GM19351 (cell line): ENCODE measurements at regions not wholly inside any gene's neighbourhood (a gene's known extent, or its start where the extent isn't known, plus 50 kb on each side); places are given as distances from the start of the nearest gene placed in this dataset.
"Not testable (repeated sequence)": the region's sequence is repeated elsewhere in the genome, so short reads cannot be mapped to it uniquely, and the experiment has no call there.

ENCODE experiments used
- ATAC-seq: cut with Tn5 transposase; IDR thresholded peaks from one replicate; pipeline ENCODE4 v1.9.1; 2021; ENCODE audit warnings: mild to moderate bottlenecking, moderate library complexity; ENCODE audit not compliant: unreplicated experiment

DNA sequence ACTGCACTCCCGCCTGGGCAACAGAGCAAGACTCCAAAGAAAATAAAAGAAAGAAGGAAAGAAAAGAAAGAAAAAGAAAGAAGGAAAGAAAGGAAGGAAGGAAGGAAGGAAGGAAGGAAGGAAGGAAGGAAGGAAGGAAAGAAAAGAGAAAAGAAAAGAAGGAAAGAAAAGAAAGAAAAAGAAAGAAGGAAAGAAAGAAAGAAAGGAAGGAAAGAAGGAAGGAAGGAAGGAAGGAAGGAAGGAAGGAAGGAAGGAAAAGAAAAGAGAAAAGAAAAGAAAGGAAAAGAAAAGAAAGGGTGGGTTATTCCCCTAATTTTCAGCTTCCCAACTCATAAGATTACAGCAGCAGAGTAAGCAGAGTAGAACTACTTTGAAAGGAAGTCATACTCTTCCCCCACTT is 64.4 kb downstream of the TMEM200C start:
- ATAC-seq: not testable (repeated sequence)

DNA sequence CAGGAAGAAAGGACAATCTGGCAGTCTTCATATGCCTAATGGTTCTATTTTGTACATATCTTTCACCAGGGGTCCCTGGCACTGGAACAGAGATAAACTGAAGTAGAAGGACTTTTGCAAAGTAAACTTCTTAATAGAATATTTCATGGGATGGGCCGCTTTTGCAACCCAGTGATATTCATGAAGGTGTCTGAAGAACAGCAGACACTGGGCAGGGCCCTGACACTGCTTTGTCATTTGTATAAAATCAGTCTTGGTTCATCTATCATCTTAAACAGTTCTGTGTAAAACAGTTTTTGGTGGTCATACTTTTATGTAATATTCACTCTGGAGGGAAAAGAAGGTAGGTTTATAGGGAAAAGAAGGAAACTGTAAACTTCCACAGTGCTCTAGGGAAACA is 66.4 kb downstream of the TMEM200C start:
- ATAC-seq: no peak

DNA sequence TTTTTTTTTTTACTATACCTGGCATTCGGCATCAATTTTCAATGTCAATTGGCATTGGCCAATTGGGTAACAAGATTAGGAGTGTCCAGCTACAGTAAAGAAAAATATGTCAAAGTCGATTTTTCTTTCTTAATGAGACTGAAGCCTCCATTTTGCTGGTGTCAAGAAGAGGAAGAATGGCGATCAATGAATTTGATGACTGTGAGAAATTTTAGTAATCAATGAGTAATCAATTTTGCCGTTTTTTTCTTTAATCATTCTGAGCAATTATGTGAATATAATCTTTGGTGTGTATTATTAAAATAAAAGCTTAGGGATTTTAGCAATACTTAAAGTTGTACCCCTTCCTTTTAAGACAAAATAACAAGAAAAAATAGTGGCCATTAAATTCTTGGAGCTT is 69.7 kb downstream of the TMEM200C start:
- ATAC-seq: no peak

DNA sequence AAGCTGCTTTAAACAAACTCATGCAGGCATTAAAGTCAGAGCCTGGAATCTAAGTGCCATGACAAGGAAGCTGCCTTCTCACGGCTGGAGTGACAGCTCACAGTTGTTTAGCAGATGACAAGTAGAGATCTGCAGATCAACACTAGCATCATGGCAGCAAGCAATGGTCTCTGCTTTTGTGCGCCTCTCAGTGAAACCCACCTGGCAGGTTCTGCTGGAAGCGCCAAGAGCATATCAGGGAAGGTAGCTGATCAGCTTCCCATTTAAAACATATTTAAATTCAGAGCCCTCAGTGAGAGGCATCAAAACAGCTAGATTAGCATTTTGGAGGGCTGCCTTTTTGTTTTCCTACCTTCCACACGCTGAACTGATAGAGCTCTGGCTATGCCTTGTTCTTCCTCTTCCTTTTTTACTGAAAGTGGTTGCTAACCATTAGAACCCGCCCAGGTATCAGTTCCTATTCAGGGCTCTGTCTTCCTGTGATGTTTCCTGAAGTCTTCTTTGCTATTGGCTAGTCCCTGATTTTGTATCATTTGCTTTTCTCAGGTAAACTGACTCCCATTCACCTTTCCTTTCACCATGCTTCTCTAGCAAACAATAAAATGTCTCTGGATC is 70.8 kb downstream of the TMEM200C start:
- ATAC-seq: no peak

DNA sequence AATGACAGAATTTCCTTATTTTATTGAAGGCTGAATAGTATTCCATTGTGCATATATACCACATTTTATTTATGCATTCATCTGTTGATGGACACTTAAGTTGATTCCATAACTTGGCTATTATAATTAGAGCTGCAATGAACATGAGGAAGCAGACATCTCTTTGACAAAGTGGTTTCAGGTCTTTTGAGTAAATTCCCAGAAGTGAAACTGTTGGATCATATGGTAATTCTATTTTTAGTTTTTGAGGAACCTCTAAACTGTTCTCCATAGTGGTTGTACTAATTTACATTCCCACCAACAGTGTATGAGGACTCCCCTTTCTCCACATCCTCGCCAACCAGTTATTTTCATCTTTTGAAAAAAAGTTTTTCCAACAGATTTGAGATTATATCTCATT is 77.5 kb downstream of the TMEM200C start:
- ATAC-seq: no peak

DNA sequence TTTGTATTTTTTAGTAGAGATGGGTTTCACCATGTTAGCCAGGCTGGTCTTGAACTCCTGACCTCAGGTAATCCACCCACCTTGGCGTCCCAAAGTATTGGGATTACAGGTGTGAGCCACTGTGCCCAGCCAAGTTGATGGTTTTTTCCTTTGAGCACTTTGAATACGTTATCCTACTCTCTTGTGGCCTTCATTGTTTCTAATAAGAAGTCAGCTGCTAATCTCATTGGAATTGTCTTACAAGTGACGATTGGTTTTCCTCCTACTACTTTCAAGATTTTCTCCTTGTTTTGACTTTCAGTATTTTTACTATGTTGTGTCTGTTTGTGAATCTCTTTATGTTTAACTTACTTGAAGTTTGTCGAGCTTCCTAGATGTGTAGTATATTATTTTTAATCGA is 88.5 kb downstream of the TMEM200C start:
- no peak for ATAC-seq

DNA sequence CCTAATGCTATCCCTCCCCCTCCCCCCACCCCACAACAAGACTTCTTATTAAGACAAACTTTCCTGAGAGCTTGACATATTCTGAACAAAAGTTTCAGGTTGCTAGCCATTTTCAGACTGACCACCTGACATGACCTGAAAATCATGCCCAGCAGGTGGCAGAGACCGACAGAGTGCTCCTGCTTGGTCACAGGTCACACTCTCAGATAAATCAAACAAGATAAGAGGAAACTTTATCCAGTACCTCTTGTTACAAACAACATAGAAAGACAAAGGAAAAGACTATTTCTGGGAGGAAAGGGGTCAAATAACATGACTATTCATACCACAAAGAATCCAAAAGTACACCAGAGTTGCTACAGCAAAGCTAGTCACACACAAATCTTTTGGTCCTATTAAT is 107.4 kb downstream of the TMEM200C start:
- no peak for ATAC-seq

DNA sequence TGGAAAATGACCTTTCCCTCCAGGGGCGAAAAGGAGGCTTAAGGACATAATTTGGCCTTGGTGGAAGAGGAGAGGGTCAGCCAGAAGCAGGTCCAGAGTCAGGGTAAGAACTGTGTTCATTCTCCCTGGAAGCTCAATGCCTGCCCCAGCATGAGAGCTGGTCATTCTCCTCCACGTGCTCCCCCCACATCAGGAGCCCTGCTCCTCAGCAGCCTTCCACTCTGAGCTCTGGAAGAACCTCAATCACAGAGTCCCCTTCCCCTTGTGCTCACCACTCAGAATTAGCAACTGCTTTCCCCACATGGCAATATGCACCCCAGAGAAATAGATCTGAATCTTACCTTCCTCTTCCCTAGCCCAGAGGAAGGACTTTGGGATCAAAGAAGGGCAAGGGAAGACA is 115.4 kb downstream of the TMEM200C start:
- ATAC-seq: no peak

DNA sequence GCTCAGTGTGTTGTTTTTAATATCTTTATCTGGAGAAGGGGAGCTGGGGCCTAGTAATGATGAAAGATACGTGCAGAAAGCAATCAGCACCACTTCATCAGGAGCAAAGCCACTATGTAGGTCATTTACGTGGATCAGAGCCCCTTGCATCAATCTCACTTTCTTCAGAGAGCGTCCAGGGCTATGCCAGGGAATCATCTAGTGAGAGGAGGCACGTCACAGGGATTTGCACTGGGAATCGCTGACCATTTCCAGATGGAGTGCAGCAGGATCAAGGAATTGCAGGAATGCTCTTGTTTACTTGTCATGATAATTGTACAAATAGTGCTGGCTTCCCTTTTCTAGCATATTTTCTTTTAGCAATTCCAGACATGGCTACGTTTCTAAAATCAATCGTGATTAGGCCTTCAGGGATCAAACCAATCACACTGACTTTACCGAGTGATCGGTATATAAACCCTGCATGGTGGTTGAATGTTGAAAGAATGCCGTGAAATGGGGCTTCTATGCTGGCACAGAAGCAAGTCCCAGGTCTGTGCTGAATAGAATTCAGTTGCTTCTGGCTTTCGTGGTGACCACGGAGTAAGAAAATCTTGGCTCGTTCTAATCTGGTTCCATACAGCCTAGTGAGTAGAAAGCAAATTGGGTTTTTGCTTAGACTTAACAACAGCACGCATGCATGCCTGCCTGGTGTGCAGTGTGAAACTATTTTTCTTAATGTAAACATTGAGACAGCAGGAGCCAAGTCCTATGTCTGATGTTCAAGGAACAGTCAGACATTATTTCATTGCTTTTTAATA is 122.8 kb downstream of the TMEM200C start:
- no peak for ATAC-seq

DNA sequence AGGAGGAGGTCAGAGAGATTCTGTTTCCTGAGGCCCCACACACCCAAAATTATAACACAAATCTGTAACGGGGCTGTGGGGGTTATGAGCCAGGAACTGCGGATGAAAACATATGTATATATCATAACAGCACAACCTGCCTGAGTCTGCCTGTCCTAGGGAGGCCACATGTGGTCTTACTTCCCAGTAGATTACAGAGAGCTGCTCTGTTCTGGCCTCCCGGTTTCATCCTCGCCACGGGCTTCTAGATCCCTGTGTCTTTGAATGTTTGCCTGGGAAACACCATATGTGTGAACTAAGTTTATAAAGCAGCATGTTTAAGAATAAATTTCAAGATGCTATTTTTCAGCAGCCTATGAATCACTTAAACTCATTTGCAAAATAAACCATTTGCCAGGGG is 124.0 kb downstream of the TMEM200C start:
- ATAC-seq: no peak

DNA sequence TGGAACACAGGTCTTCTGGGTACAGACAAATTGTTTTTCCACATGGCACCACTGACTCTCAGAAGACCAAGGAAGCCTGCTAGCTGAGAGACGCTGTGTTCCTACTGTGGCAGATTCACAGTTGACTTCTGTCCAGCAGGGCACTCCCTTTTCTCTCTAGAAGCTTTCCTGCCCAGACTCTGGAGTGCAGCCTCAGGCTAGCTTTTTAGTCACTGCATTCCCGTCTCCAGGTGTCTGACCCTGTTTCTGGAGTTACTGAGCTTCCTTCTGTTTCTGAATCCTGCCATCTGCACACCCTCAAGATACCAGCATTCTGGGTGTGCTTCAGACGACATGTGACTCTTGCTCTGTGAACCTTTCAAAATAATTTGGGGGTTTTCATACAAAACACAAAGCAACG is 125.1 kb downstream of the TMEM200C start:
- no peak for ATAC-seq

DNA sequence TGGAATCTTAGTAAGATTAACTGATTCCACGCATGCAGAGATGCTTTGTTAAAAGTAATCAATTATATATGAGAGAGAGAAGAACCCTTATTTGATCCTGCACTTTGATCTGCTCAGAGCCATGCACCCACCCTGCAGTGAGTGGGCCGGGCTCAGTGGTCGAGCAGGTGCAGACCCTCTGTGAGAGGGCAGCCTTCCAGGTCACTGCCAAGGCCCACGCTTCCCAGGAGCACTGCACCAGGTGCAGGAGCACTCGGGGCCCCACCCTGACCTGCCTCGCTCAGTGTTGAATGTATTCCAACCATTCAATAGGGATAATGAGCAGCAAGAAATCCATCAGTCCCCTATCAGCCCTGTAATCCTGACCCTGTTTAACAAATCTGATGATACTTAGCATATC is 126.9 kb downstream of the TMEM200C start:
- no peak for ATAC-seq

DNA sequence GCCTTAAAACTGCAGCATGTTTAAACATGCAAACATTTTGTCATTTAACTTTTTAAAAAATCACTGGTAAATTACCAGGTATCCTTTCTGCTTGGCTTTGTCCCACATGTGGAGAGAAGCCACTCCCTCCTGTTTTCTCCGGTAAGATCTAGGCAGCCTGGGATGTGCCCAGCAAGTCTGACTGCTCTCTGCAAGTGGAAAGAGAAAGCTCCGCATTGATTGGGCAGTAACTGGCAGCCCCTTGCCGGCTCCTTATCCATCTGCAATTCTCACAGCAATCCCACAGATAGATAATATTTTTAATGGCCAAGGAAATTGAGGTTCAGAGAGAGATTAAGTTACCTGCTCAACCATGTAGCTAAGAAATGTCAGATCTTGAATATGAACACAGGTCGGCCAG is 136.1 kb downstream of the TMEM200C start:
- ATAC-seq: no peak

DNA sequence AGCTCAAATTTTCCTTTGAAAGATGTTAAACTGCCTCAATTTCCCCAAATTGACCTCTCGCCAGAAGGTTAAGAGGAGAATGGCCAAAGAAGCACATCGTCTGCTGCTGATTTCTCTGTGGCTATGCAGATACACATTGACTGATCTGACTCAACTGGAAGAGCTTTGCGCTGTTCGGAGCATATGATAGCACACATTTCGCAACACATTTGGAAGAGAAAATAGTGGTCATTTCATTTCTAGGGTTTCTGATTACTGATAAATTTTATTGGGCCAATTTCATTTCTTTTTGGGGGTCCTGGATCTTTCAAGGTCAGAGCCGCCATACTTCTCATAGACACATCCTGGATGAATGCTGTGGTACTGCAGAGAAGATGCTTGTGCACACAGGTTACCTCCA is 138.5 kb downstream of the TMEM200C start:
- ATAC-seq: no peak

DNA sequence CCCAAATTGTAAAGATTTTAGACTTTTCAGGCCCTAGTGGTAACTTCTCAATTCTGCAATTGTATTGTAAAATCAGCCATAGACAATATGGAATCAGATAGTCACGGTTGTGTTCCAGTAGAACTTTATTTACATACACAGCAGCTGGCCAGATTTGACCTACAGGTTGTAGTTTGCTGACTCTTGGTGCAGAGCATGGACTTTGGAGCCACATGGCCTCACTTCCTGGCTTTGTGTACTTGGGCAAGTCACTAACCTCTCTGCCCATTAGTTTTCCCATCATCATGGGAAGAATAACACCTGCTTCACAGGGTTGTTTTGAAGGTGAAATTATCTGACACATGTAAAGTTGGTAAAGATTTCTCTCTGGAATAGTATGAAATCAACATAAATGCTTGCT is 147.6 kb downstream of the TMEM200C start:
- ATAC-seq: no peak

DNA sequence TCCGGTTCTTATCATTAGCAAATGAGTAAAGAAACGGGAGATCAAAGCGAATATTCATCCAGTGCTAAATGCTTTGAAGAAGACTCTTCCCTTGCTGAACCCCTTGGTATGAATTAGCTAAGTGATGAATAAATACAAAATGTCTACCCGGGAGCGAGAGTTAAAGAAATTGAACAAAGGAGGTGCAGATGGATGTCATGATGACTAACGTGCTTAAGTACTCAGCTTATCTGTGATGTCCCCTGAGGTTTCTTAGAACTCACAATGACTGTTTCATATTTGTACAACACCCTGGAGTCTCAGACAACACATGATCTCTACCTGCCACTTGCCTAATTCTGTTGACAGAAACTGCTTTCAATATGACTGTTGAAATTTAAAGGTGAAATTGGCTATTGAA is 148.5 kb downstream of the TMEM200C start:
- no peak for ATAC-seq

DNA sequence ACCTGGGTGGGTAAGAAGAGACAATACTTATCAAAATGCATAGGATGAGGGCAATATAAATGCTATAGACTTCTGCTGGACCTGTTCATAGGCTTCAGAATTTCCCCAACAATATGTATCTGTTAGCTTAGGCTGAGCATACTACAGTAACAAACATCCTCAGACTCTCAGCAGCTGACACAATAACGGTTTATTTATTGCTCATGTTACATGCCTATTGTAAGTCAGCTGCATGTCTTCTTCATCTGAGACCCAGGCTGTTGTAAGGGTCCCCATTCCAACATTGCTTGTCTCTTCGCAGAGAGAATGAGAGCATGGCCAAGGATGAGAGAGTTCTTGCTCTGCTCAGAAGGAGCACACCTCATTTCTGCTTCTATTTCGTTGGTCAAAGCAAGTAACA is 150.7 kb downstream of the TMEM200C start:
- ATAC-seq: no peak

DNA sequence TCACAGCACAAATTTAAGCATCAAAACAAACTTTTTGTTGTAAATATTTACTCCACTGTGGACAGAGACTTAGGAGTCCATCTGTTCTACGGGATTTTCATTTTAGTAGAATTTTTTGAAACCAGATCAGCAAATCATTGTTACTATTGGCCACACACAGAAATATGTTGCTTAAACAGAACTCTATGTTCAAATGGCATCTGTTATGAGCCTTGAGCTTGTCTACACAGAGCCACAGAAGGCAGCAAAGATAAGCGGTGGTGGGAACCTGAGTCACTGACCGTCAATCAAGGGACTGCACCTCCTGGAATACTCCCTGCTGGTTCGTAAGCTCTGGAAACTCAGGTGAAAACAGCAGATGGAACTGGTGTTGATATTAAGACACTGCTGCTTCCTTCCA is 156.8 kb downstream of the TMEM200C start:
- ATAC-seq: no peak

DNA sequence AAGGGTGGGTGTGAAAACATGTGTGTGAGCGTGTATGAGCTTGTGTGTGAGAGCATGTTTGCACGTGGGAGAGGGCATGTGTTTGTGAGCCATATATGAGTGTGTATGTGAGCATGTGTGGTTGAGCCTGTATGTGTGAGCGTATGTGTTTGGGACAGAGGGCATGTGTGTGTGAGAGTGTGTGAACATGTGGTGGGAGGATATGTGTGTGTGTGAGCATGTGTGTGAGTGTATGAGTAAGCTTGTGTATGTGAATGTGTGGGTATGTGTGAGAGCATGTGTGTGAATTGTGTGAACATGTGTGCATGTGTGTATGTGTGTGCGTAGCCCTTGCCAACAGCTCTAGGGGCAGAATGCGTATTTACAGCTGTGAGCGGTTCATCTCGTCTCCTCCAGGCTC is 163.0 kb downstream of the TMEM200C start:
- no peak for ATAC-seq

DNA sequence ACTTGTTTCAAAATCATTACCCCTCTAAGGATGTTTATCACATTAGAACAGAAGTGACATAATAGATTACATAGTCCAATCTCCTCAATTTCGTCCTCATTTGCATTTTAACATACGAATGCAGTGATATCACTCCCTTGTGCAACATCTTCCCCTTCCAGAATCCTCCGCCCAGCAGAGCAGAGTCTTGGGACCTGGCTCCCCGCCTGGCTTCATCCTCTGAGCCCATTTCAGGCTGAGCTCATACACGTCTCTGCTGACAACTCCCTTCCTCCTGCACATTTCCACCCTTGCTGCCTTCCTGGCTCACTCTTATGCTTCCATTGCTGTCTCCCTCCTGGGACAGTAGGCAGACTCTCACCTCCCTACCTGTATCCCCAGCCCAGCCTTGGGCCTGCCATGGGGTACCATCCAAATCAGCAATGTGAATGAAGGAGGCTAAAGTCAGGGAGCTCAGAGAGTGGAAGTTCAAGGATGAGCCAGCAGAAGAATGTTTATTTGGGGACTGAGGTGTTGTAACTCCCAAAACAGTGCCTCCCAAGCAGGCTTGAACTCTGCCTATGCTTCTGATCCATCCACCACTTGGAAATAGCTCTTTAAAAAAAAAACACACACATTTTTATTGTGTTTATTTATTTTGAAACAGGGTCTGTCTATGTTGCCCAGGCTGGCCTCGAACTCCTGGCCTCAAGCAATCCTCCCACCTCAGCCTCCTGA is 165.2 kb downstream of the TMEM200C start:
- no peak for ATAC-seq

DNA sequence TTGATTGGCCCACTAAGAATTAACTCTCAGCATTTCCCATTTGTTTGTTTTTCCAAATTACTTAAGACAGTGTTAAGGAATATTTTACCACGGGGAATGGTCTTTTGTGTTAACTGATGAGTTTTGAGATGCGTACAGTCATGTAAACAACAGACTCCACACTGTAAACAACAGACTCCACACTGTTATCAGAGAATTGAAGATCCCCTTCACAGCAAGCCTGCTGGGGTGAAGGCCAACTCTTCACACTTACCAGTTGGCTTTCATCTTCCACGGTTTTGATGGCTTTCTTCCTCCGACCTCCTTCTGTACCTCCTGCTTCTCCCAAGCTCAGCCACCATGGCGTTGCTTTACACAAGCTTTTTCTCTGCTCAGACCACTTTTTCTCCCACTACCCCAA is 166.8 kb downstream of the TMEM200C start:
- no peak for ATAC-seq

DNA sequence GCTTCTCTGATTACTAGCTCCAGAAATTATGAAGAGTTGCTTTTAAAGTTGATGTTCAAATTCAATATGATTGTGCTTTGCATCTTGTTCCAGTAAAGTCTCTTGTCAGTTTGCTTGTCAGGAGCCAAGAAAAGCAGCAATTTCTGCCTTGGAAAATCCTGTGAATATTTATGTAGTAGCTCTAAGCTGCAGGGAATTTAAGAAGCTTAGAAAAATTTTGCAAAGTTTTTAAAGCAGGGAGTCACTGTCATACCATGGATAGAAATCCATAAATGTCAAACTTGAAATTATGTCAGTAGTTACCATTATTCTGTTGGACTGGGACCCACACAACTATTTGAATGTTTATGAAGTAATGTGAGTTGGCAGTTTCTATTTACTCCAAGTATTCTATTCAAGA is 169.3 kb downstream of the TMEM200C start:
- no peak for ATAC-seq
